Hematopoietic multipotent progenitor cell (in vitro differentiated cells): ENCODE measurements at regions not wholly inside any gene's neighbourhood (a gene's known extent, or its start where the extent isn't known, plus 50 kb on each side); places are given as distances from the start of the nearest gene placed in this dataset.
"Not testable (repeated sequence)": the region's sequence is repeated elsewhere in the genome, so short reads cannot be mapped to it uniquely, and the experiment has no call there.

ENCODE experiments used
- DNase-seq, 3 donors: peaks; one replicate each; pipeline ENCODE4 v3.0.0-alpha.2; 2011 to 2015; ENCODE audit warnings: low read depth in 2 of 3, low spot score in 2 of 3

DNA sequence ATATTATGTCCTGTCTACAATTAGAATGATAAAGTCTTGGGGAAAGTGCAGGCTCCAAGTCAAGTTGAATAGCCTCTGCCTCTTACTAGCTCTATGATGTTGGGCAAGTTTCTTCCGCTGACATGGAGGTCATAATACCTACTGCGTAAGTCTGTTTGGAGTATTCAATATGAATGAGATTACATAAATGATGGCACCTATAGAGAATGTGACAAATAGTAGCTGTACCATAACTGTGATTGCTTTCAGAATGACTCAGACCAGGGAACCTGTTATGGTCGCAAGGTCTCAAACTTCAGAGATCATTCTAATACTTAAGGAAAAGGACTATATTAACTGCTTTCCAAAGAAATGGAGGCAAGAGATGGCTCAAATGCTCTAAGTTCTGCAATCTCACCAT is 94.0 kb upstream of the ABCA1 start:
- DNase-seq = no peak

DNA sequence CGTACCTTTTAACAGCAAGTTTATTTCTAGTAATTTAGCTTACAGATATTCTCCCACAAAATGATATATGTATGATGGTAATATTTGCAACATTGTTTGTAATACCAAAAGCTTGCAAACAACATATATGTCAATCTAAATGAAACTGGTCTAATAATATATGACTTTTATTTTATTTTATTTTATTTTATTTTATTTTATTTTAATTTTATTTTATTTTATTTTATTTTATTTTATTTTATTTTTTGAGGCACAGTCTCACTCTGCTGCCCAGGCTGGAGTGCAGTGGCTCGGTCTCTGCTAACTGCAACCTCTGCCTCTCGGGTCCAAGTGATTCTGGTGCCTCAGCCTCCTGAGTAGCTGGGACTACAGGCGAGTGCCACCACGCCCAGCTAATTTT is 94.6 kb upstream of the ABCA1 start:
- not testable (repeated sequence) for DNase-seq

DNA sequence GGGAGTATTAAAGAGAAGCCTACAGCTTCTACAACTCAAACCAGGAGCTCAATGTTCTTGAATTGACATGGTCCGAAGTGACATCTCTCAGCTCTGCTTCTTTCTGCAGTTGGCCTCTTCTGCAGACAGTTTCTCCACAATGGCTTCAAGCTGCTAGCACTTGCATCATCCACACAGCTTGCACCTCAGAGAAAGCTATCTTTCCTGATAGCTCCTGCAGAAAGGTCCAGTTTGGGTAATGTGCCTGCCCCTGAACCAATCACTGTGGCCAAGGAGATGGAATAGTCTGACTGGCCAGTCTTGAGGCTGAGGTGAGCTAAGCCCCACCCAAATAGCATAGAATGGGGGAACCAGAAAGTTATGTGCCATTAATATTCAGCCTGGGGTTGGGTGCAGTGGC is 95.8 kb upstream of the ABCA1 start:
- no peak for DNase-seq

DNA sequence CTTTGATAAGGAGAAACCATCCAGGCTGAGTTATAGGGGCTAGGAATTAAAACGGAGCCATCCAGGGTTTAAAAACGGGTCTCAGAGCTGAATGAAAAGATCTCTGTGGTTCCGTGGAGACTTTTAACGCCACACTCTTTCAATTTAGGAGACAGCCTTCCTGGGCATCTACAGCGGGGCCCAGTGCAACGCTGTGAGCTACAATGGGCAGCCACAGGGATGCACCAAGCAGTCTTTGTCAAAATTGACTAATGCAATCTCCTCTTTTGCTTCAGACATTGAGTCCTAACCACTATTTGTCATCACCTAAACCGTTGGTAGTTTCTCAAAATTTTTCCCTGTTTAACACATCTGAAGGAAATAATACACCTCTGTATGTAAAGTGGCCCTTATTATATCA is 96.6 kb upstream of the ABCA1 start:
- DNase-seq = no peak

DNA sequence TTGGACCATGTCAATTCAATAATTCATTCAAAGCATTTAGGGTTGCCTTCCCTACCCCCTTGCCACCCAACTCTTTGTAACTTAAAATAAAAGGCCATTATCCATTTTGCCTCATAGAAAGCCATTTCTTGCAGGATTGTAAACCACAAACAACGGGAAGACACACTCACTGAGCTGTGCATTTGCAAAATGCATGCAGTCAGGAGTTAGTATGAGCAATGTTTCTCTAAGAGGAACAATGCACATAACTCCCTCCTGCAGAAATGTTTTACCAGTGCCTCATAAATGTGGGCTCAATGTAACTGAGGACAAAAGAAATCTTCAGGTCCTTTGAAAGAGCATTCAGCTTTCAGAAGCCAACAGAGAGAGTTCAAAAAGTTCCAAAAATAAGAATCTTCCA is 98.5 kb upstream of the ABCA1 start:
- no peak for DNase-seq

DNA sequence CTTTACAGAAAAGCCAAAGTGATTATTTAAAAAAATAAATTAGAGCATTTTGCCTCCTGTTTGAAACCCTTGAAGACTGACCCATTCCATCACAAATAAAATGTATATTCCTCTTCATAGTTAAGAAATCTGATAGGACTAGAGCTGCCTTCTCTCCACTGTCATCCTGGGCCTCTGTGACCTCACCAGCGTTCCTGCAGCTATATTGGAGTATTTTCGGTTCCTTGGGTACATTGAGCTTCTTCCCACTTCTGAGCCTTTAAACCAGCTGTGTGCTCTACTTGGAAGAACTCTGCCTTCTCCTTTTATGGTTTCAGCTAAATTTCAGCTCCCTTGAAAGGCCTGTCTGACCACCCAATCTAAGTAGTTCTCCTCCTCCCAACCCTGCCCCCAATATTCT is 99.1 kb upstream of the ABCA1 start:
- no peak for DNase-seq

DNA sequence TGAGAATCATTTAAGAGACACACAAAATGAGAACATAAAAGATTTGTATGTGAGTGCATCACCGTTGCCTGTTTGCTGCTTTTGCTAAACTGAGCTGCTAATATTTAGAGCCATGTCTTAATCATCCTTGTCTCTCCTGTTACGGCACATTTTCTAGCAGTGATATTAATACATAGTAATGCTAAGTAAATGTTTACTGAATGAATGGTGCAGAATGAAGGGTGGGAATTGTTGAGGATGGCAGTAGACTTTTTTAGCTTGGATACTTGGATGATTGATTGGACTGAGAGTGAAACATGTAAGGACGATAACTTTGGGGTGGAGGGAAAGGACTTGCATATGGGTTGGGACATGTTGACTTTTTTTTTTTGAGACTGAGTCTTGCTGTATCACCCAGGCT is 102.3 kb upstream of the ABCA1 start:
- no peak for DNase-seq

DNA sequence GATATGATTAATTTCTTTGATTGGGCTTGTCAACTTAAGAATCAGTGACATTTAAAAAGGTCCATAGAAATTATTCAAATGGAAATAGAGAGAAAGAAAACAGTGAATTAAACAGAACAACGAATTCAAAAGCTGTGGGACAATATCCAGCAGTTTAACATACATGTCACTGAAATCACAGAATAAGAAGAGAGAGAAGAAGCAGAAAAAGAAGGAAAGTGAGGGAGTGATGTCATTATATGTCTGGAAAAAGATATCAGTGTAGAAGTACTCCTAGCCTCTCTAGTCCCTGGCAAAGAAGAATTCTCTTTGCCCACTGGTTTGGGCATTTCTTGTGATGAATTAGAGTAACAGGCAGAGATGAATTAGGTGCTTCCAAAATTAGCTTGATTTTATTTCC is 109.2 kb upstream of the ABCA1 start:
- DNase-seq = no peak

DNA sequence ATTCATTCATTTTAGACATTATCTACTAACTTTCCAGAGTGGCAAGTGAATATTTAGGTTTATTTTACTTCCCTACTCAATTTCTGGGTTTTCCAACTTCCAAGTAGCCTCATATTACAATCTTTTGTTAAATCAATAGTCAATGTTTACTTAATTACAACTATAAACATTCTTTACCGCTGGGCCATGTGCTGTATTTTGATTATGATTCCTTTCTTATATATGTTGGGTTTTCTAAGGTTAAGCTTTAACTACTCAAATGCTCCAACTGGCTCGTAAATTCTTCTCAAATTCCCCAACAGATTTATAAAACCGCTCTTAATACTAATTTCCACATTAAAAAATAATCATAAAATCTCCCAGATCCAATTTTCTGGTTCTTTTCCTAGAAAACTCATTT is 110.1 kb upstream of the ABCA1 start:
- no peak for DNase-seq

DNA sequence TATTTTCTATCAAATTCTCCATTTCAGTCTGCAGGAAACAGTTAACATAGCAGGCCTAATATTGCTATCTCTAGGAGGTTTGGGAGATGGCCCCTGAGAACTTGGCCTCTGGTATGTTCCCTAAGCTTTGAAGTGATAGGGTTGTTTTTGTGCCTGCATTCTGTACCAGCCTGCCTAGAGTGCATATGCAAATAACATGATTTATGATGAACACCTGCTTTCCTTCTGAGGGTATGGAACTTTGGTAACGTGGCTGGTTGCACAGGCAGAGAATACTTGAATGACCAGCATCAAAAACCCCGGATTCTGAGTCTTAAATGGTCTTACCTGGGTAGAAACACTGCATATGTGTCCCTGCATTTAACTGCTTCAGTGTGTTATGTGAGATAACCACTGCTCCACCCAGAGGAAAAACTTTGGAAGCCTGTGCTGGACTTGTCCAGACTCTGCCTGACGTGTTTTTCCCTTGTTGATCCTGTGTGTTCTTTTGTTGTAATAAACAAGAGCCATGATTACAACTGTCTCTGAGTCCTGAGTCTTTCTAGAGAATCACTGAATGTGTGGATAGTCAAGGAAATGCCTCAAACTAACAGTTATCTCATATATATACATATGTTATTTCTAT is 111.3 kb upstream of the ABCA1 start:
- no peak for DNase-seq

DNA sequence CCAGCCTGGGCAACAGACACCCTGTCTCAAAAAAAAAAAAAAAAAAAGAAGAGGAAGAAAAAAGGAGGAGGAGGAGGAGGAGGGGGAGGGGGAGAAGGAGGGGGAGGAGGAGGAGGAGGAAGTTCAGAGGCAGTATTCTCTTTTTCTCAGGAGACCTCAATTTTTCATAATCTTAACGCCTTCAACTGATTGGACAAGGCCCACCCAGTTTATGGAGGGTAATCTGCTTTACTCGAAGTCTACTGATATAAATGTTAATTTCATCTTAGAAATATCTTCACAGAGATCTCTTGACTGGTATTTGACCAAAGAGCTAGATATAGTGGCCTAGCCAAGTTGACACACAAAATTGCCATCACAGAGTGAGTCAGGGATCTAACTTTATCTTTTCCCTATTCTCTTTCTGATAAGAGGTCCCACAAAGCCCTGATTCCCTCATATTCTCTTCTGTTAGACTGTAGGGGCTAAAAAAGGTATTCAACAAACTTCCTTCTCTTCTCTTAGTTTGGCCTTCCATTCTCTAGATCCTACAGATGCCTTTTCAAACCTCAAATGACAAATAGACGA is 115.5 kb upstream of the ABCA1 start:
- no peak for DNase-seq

DNA sequence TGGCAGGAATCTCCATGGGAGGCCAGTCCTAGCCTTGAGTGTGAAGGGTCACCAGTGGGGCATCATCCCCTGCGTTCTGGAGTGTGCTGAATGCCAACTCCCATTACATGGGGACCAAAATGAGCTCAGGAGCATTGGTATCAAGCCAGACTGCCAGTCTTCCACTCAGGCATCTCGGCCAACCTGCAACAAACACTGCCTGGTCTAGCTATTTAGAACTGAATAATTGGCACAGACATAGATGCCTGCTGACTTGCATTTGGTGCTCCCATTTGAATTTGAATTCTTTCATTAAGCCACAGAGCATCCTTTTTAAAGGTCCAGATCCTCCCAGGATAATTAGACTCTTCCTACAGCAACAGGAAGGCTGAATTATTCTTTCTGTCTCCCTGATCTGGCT is 116.6 kb upstream of the ABCA1 start:
- DNase-seq = no peak

DNA sequence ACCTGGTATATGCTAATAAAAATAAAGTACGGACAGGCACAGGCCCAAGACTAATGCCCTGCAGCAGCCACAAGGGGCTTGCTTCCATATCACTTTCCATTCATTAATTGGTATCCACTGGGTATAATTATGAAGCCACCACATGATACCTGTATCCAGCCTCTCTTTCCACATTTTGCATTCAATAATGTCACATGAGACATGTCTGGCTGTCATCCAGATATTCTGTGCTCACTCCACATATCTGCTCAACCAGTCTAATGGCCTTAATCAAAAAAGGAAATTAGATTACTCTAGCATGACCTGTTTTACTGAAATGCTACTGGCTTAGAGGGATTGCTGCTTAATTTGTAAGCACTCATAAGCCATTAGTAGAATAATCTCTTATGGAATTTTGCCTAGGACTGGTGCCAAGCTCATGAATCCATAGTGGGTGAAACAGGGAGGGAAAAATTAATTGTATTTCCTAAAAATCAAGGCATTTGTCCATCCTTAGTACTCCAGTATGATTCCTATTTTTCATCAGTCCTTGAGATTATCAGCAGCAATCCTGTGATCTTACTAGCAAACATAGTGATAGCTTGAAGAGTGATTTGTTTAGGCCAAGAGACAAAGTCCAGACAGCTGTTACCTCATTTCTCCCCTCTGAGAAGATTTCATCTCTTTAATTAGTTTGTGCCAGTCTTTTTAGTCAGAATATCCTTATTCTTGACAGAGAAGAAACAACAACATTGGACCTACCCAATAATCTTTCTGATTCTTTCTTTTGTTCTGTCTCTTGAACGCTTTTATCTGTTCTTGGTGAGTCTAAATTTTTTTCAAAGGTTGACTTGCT is 119.2 kb upstream of the ABCA1 start:
- DNase-seq = no peak

DNA sequence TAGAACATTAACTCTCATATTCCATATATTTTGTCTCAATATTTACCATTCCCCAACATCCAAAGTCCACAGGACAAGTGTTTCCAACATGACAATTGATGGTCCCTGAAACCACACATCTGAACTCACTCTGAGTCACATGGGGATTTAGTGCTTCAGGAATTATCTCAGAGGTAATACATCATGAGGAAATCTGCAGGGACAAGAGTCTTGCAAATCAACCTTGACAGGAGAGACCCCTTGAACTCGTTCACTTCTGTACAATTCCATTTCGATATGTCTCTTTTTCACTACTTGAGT is 119.7 kb upstream of the ABCA1 start:
- DNase-seq = no peak

DNA sequence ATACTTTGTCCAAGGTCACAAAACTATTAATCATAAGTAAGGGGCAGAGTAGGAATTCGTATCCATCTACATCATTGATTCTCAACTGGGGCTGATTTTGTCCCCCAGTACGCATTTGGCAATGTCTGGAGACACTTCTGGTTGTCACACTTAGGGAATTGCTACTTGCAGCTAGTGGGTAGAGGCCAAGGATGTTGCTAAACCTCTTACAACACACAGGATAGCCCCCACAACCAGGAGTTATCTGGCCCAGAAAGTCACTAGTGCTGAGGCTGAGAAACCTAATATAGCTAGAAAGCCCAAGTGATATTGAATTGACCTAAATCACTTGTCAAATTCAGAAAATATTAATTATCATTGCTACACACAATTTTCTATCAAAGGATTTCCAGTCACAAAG is 120.4 kb upstream of the ABCA1 start:
- no peak for DNase-seq

DNA sequence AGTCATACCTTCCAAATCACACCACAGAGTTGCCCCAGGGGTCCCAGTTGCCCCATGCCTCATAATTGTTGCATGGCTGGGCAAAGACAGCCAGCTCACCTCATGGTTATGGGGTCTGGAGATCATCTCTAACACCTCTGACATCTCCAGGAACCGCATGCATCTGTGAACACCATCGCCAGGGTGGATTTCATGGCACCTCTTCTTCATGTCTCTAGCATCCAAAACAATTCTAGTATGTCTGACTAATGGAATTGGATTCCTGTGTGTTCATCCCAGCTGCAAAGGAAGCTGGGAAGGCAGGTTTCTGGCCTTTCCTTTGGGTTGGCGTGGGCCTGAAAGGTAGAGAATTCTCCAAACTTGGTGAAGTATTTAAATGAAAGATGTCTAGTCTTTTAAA is 122.3 kb upstream of the ABCA1 start:
- DNase-seq = no peak

DNA sequence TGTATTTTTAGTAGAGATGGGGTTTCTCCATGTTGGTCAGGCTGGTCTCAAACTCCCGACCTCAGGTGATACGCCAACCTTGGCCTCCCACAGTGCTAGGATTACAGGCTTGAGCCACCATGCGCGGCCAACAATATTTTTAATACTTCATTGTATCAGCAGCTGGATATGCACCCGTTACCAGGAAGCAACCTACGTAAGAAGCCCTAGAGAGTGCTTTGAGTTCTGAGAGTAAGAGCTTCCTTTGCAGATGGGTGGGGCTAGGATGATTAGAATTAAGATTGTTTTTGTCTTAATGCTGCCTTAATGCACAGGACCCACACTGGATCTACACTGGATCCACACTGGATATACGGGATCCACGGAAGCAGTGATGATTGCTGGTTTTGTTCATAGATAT is 123.9 kb upstream of the ABCA1 start:
- no peak for DNase-seq

DNA sequence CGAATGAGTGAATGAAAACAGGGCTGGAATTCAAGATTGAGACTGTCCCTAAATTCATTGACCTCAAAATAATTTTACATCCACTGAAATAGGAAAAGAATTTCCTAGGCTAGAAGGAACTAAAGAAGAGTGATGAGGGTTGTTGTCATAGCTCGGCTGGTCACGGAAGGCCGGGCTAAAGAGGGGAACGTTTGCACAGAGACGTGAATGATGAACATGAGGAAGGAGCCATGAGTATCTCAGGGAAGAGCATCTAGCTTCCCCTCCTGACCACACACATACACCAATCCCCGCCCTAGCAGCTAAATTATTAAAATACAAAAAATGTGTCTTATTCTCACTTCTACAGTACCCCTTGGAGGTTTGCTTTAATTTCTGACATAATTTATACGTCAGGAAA is 124.4 kb upstream of the ABCA1 start:
- DNase-seq = no peak

DNA sequence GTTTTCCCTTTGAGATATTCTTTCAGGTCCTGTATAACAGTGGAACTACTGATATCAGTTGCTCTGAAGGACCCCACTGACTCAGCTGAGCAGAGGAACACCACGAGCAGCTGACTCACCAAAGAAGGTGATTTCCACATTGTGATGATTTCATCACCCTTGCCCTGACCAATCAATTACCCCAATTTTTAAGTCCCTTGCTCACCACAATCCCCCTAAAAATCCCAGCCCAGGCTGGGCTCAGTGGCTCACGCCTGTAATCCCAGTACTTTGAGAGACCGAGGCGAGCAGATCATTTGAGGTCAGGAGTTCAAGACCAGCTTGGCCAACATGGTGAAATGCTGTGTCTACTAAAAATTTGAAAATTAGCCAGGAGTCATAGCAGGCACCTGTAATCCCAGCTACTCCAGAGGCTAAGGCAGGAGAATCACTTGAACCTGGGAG is 125.3 kb upstream of the ABCA1 start:
- DNase-seq = peak in 2 of 3 donors; percentile 38 to 53

DNA sequence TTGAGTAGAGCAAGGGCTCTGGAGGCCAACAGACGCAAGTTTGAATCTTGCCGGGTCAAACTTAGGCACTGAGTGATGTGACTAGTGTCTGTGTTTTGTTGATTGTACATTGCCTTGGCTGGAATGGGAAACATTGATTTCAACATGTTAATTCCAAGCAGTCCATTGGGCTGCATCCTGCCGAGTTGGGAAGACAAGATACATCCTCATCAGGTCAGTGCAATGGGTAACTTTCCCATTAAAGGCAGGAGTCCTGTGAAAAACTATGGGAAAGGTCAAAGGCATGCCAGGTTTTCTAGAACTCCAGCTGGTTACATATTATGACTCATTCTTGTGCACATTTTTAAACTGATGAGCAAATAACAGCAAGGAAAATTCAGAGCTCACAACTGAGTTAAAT is 126.5 kb upstream of the ABCA1 start:
- no peak for DNase-seq

DNA sequence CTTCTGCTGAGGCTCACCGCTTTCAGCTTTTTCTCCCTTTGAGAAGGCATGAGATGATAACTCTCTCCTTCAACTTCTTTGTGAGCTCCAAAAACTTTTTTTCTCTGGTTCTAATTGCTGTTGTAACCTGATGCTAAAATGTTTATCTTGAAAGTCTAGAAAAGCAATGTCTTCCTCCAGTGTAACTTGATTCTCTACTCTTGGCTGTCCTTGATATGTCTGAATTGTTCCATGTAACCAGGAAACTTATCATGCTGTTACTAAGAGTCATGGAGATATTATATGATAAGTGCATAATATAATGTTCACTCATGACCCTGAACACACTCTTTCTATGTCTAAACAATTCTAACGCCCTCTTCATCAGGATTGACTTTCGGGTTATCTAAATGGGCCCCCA is 128.0 kb upstream of the ABCA1 start:
- DNase-seq = no peak

DNA sequence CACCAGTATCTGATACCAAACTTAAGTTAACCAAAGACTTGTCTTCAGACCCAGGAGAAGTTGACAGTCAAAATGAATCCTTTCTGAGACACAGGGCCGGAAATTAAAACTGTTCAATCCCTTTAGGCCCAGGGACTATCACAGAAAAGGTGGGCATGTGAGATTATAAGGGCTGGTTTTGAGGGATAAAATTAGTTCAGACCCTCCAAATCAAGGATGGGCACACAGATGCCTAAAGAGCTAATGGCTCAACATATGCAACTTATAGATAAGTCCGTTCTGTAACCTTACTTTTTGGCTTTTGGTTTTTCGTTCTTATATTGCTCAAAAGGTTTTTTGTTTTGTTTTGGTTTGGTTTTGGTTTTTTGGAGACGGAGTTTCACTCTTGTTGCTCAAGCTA is 129.6 kb upstream of the ABCA1 start:
- DNase-seq = peak in 1 of 3 donors; percentile 20
